Stimulated activated CD4-positive, alpha-beta T cell treated with anti-CD3 and anti-CD28 coated beads, TNF-alpha, amount 100 ng/mL, for 24 hours (primary cell): ENCODE measurements at regions not wholly inside any gene's neighbourhood (a gene's known extent, or its start where the extent isn't known, plus 50 kb on each side); places are given as distances from the start of the nearest gene placed in this dataset.

Experiments
- DNase-seq, 3 experiments: peaks; one replicate each; pipeline ENCODE4 v3.0.0-alpha.2; 2020; ENCODE audit warnings: low read depth in 3 of 3

GRCh38 chr10:44853148-44853734 is 57.9 kb upstream of the TMEM72 start:
- no peak for DNase-seq

GRCh38 chr10:44853796-44854195 is 57.3 kb upstream of the TMEM72 start:
- DNase-seq = no peak

GRCh38 chr10:44854693-44855350 is 56.3 kb upstream of the TMEM72 start:
- no peak for DNase-seq

GRCh38 chr10:44856696-44857095 is 54.4 kb upstream of the TMEM72 start:
- no peak for DNase-seq

- peak; percentile 12 to 54 (median 28) for DNase-seq
Observed at GRCh38 chr10:44857363-44858016, 53.6 kb upstream of the TMEM72 start.

- no peak for DNase-seq
Observed at GRCh38 chr10:44858017-44858371, 53.1 kb upstream of the TMEM72 start.

- DNase-seq = no peak
Observed at GRCh38 chr10:44858988-44859387, 52.1 kb upstream of the TMEM72 start.

- DNase-seq = no peak
Observed at GRCh38 chr10:44859546-44860285, 51.4 kb upstream of the TMEM72 start.

- no peak for DNase-seq
Observed at GRCh38 chr10:44860811-44861736, 50.1 kb upstream of the TMEM72 start.
